HG03565 (cell line): ENCODE measurements at regions not wholly inside any gene's neighbourhood (a gene's known extent, or its start where the extent isn't known, plus 50 kb on each side); places are given as distances from the start of the nearest gene placed in this dataset.
"Not testable (repeated sequence)": the region's sequence is repeated elsewhere in the genome, so short reads cannot be mapped to it uniquely, and the experiment has no call there.

ENCODE experiments used
- ATAC-seq: cut with Tn5 transposase; IDR thresholded peaks from one replicate; pipeline ENCODE4 v1.9.1; 2021; ENCODE audit warnings: mild to moderate bottlenecking, moderate library complexity; ENCODE audit not compliant: unreplicated experiment

DNA sequence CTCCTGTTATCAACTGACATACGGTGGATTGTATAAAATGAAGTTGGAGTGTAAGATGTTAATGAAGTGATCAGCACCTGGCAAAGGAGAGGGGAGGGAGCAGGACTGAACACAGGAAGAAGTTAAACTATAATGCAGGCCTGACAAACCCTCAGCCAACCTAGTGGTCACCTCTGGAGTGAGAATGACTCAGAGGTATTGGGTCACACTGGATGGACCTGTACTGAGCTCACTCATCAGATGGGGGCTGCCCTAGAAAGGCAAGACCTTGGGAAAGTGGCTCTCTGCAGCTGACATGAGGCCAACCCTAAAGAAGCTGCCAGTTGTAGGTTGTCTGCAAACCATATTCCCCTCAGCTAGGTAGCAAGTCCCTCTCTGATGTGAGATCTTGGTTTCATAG, 193.3 kb upstream of the HTR1E start:
- ATAC-seq: no peak

- ATAC-seq: no peak
Observed at GRCh38 chr6:86738078-86738477, 199.2 kb upstream of the HTR1E start.

DNA sequence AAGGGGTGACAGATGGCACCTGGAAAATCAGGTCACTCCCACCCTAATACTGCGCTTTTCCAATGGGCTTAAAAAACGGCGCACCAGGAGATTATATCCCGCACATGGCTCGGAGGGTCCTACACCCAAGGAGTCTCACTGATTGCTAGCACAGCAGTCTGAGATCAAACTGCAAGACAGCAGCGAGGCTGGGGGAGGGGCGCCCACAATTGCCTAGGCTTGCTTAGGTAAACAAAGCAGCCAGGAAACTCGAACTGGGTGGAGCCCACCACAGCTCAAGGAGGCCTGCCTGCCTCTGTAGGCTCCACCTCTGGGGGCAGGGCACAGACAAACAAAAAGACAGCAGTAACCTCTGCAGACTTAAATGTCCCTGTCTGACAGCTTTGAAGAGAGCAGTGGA, 205.7 kb upstream of the HTR1E start:
- not testable (repeated sequence) for ATAC-seq

DNA sequence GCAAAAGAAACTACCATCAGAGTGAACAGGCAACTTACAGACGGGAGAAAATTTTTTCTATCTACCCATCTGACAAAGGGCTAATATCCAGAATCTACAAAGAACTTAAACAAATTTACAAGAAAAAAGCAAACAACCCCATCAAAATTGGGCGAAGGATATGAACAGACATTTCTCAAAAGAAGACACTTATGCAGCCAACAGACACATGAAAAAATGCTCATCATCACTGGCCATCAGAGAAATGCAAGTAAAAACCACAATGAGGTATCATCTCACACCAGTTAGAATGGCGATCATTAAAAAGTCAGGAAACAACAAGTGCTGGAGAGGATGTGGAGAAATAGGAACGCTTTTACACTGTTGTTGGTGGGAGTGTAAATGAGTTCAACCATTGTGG, 206.6 kb upstream of the HTR1E start:
- ATAC-seq: not testable (repeated sequence)

DNA sequence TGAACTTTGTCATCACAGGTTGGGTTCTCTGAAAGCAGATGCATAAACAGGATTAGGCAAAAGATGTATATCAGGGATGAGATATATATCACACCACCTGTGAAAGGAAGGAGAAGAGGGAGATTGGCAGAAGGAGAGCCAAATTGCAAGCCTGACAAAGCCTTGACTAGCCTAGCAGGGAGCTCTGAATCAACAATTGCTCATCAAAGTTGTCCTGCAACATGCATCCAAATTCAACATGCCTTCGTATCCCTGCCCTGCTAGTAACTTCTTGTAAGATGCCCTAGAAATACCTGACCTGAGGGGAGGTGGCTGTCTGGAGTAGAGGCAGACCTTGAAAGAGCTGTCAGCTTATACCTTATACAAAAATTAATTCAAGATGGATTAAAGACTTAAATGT, 207.1 kb upstream of the HTR1E start:
- no peak for ATAC-seq

- ATAC-seq: no peak
Observed at GRCh38 chr6:86728976-86729375, 208.4 kb upstream of the HTR1E start.

- no peak for ATAC-seq
Observed at GRCh38 chr6:86724695-86725094, 212.6 kb upstream of the HTR1E start.

DNA sequence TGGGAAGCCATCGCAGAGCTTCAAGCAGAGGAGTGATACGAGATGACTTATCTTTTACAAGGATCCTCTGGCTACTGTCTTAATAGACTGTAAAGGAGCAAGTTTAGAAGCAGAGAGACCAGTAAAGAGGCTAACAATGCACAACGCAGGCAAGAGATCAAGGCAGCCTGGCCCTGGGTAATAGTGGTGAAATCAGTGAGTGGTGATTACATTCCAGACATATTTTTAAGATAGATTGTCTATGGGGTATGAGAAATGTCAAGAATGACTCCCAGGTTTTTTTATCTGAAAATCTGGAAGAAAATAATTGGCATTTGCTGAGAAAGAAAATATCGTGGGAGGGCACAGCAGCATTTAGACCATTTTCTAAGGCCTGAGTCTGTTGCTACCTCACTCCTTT, 213.6 kb upstream of the HTR1E start:
- no peak for ATAC-seq

DNA sequence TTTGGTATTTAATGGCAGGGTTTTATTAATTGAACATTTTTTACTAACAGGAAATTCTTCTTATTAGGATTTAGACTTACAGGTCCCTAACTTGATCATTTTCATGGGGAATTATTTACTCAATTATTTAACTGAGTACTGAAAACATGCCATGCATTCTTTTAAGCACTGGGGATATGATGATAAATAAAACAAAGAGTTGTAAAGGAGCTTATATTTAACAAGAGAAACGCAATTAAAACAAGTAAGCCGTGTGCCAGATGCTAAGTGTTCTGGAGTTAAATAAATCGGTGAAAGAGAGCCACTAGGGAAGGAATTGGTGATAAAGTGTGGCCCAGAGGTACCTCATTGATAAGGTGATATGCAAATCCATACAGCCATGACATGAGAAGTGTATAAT, 214.2 kb upstream of the HTR1E start:
- no peak for ATAC-seq

- ATAC-seq: no peak
Observed at GRCh38 chr6:86722131-86722530, 215.2 kb upstream of the HTR1E start.

DNA sequence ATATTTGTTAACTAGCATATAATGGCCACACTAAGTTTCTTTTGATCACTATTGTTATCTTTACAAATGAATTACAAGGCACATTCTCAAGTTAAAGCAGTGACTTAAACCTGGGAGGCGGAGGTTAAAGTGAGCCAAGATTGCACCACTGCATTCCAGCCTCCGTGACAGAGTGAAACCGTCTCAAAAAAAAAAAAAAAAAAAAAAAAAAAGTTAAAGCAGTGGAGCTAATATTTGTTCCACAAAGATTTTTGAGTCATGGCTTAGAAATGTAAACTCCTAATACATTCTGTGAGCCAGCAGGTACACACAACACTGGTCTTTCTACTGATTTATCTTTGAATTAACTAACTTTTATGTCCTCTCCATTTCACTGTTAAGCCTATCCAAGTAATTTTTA, 221.7 kb upstream of the HTR1E start:
- no peak for ATAC-seq

GRCh38 chr6:86712039-86712438, 225.3 kb upstream of the HTR1E start:
- no peak for ATAC-seq

DNA sequence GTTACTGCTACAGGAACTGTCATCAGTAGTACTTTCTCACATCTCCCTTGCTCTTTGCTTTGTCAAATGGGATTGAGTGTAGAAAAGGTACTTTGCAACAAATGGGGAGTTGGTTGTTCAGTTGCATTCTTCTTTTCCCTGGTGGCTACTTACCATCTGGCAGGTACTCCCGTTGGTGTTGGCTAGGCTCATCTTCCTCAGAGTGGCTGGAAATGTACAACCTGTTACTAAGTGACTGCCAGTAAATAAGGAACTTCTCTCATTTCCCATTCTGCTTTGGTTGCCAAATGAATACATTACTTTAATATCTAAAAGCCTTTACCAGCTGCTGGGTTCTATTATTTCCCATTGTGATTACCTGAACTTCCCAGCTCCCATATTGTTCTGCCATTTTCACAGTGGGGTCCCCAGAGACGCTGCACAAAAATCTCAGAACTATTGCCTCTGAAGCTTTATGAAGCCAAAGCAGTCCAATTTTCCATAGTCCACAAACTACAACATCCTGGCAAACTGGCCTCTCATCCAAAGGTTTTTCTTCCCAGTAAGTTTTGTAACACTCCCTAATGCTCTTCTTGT, 229.7 kb upstream of the HTR1E start:
- ATAC-seq: no peak

DNA sequence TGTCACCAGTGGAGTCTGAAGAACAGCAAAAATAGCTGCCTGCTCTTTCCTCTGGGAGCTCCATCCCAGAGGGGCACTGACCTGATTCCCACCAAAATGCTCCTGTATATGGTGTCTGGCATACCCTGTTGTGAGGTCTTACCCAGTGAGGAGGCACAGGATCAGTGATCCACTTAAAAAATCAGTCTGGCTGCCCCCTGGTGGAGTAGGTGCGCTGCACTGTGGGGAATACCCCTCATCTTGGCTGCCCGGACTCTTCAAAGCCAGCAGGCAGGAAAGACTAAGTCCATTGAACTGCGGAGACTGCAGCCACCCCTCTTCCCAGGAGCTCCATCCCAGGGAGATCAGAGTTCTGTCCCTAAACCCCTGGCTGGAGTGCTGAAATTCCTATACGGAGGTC, 230.9 kb upstream of the HTR1E start:
- no peak for ATAC-seq

GRCh38 chr6:86701228-86701627, 236.1 kb upstream of the HTR1E start:
- not testable (repeated sequence) for ATAC-seq

DNA sequence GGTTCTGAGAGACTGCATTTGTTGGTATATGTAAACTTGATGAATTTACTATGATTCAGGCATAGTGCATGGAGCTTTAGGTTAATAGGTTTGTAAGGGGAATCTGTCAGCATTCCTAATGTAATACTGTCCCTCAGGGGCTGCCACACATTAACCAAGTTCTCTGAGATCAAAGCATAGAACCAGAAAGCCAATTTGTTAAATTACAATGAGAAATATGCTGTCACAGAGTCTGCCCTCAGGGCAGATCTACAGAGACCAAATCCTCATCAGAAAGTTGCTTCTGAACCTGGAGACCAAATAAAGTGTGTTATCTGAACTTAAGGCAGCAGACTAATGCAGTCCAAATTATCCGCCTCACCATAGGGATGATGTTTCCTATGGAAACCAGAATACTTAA, 250.8 kb upstream of the HTR1E start:
- ATAC-seq: no peak

DNA sequence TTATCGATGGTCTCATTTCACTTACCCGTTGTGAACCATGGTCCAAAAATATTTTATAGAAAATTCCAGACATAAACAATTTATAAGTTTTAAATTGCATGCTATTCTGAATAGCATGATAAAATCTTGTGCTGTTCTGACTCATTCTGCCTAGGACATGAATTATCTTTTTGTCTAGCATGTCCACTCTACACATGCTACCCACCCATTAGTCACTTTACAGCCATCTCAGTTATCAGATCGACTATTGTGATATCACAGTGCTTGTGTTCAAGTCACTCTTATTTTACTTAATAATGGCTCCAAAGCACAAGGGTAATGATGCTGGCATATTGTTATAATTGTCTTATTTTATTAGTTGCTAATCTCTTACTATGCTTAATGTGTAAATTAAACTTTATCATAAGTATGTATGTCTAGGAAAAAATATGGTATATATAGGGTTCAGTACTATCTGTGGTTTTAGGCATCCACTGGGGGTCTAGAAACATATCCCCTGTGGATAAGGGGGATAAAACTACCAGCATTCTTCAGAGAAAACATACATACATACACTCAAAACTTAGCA, 252.0 kb upstream of the HTR1E start:
- no peak for ATAC-seq

GRCh38 chr6:86683132-86683908, 254.0 kb upstream of the HTR1E start:
- no peak for ATAC-seq

DNA sequence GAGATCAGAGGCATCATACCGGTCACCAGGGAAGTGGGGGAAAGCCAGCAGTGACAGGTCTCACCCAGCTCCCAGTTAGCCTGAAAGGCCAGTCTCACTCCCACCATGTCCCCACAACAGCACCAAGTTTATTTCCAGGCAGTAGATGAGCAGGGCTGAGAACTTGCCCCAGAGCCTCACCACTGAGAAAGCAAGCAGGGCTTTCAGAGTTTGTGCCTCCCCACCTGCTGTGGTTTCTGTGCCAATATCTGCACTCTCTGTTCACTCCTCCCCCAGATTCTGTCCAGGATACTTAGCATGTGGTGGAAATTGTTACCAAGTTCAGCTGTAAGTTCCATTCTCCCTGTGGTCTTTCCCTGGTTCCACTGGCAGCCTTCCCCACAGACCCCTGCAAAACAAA, 255.0 kb upstream of the HTR1E start:
- ATAC-seq: no peak

DNA sequence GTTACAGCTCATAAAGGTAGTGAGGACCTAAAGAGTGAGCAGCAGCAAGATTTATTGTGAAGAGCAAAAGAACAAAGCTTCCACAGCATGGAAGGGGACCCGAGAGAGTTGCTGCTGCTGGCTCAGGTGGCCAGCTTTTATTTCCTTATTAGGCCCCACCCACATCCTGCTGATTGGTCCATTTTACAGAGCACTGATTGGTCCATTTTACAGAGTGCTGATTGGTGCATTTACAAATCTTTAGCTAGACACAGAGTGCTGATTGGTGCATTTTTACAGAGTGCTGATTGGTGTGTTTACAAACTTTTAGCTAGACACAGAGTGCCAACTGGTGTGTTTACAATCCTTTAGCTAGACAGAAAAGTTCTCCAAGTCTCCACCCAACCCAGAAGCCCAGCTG, 256.2 kb upstream of the HTR1E start:
- not testable (repeated sequence) for ATAC-seq

- not testable (repeated sequence) for ATAC-seq
Observed at GRCh38 chr6:86672125-86672524, 265.2 kb upstream of the HTR1E start.

GRCh38 chr6:86657192-86657591, 280.1 kb upstream of the HTR1E start:
- ATAC-seq: no peak
